ENCODE measurements at regions not wholly inside any gene's neighbourhood (a gene's known extent, or its start where the extent isn't known, plus 50 kb on each side); places are given as distances from the start of the nearest gene placed in this dataset.

- Histone ChIP-seq H3K27me3 (ENCODE audit: control insufficient read depth, insufficient read depth, low read length) (no peaks in the 10 kb centered on the region), H3K4me3 (ENCODE audit: low read depth, low read length) (no peak overlapping the region), H3K27ac (ENCODE audit: low read depth, low read length) (no peak overlapping the region), H3K4me1 (ENCODE audit: control insufficient read depth, insufficient read depth, low read length) (no peaks in the 10 kb centered on the region), H3K9me3 (ENCODE audit: control insufficient read depth, insufficient read depth, low read length) (peaks cover 2% of the 10 kb centered on the region), H3K36me3 (ENCODE audit: control insufficient read depth, insufficient read depth, low read length) (no peaks in the 10 kb centered on the region)
- DNase-seq (ENCODE audit: low read depth in 4 of 6, low spot score in 6 of 6) = no peak
These were observed 1133.8 kb upstream of the PCDH10 start for GRCh38 chr4:132015321-132015720.

- H3K27ac ChIP-seq (ENCODE audit: low read depth, low read length) = no peak overlapping the region
- no peaks in the 10 kb centered on the region for H3K27me3 ChIP-seq (ENCODE audit: control insufficient read depth, insufficient read depth, low read length)
- no peaks in the 10 kb centered on the region for H3K36me3 ChIP-seq (ENCODE audit: control insufficient read depth, insufficient read depth, low read length)
- no peaks in the 10 kb centered on the region for H3K4me1 ChIP-seq (ENCODE audit: control insufficient read depth, insufficient read depth, low read length)
- DNase-seq (ENCODE audit: low read depth in 4 of 6, low spot score in 6 of 6) = no peak
- no CpG with 5 or more reads among the region's 2 CpGs for WGBS (ENCODE audit: insufficient coverage)
- no peaks in the 10 kb centered on the region for H3K9me3 ChIP-seq (ENCODE audit: control insufficient read depth, insufficient read depth, low read length)
- no peak overlapping the region for H3K4me3 ChIP-seq (ENCODE audit: low read depth, low read length)
These were observed 1132.3 kb upstream of the PCDH10 start for GRCh38 chr4:132016703-132017350.

GRCh38 chr4:132026166-132026565, 1122.9 kb upstream of the PCDH10 start:
- H3K9me3 ChIP-seq (ENCODE audit: control insufficient read depth, insufficient read depth, low read length) = no peaks in the 10 kb centered on the region
- H3K36me3 ChIP-seq (ENCODE audit: control insufficient read depth, insufficient read depth, low read length) = no peaks in the 10 kb centered on the region
- no peak overlapping the region for H3K27ac ChIP-seq (ENCODE audit: low read depth, low read length)
- H3K4me1 ChIP-seq (ENCODE audit: control insufficient read depth, insufficient read depth, low read length) = no peaks in the 10 kb centered on the region
- WGBS (ENCODE audit: insufficient coverage) = 30% methylated on average over 2 of the region's 4 CpGs
- DNase-seq (ENCODE audit: low read depth in 4 of 6, low spot score in 6 of 6) = peak; percentile 13 to 93 (median 37)
- H3K27me3 ChIP-seq (ENCODE audit: control insufficient read depth, insufficient read depth, low read length) = no peaks in the 10 kb centered on the region
- H3K4me3 ChIP-seq (ENCODE audit: low read depth, low read length) = no peak overlapping the region

GRCh38 chr4:132026816-132027215, 1122.3 kb upstream of the PCDH10 start:
- DNase-seq (ENCODE audit: low read depth in 4 of 6, low spot score in 6 of 6) = no peak
- H3K4me3 ChIP-seq (ENCODE audit: low read depth, low read length) = no peak overlapping the region
- H3K9me3 ChIP-seq (ENCODE audit: control insufficient read depth, insufficient read depth, low read length) = no peaks in the 10 kb centered on the region
- no peaks in the 10 kb centered on the region for H3K27me3 ChIP-seq (ENCODE audit: control insufficient read depth, insufficient read depth, low read length)
- no peaks in the 10 kb centered on the region for H3K36me3 ChIP-seq (ENCODE audit: control insufficient read depth, insufficient read depth, low read length)
- no peak overlapping the region for H3K27ac ChIP-seq (ENCODE audit: low read depth, low read length)
- H3K4me1 ChIP-seq (ENCODE audit: control insufficient read depth, insufficient read depth, low read length) = no peaks in the 10 kb centered on the region
- no CpG with 5 or more reads among the region's 4 CpGs for WGBS (ENCODE audit: insufficient coverage)

GRCh38 chr4:132056496-132056895, 1092.6 kb upstream of the PCDH10 start:
- Histone ChIP-seq H3K27me3 (ENCODE audit: control insufficient read depth, insufficient read depth, low read length) (no peaks in the 10 kb centered on the region), H3K4me3 (ENCODE audit: low read depth, low read length) (no peak overlapping the region), H3K27ac (ENCODE audit: low read depth, low read length) (no peak overlapping the region), H3K4me1 (ENCODE audit: control insufficient read depth, insufficient read depth, low read length) (no peaks in the 10 kb centered on the region), H3K36me3 (ENCODE audit: control insufficient read depth, insufficient read depth, low read length) (no peaks in the 10 kb centered on the region), H3K9me3 (ENCODE audit: control insufficient read depth, insufficient read depth, low read length) (peaks cover 2% of the 10 kb centered on the region)
- no peak for DNase-seq (ENCODE audit: low read depth in 4 of 6, low spot score in 6 of 6)
- no CpG with 5 or more reads among the region's 1 CpG for WGBS (ENCODE audit: insufficient coverage)

- peaks cover 2% of the 10 kb centered on the region for H3K9me3 ChIP-seq (ENCODE audit: control insufficient read depth, insufficient read depth, low read length)
- no peaks in the 10 kb centered on the region for H3K4me1 ChIP-seq (ENCODE audit: control insufficient read depth, insufficient read depth, low read length)
- no peak overlapping the region for H3K27ac ChIP-seq (ENCODE audit: low read depth, low read length)
- no peak for DNase-seq (ENCODE audit: low read depth in 4 of 6, low spot score in 6 of 6)
- WGBS (ENCODE audit: insufficient coverage) = no CpG with 5 or more reads among the region's 1 CpG
- H3K27me3 ChIP-seq (ENCODE audit: control insufficient read depth, insufficient read depth, low read length) = no peaks in the 10 kb centered on the region
- H3K4me3 ChIP-seq (ENCODE audit: low read depth, low read length) = no peak overlapping the region
- peaks cover 3% of the 10 kb centered on the region for H3K36me3 ChIP-seq (ENCODE audit: control insufficient read depth, insufficient read depth, low read length)
These were observed 1089.9 kb upstream of the PCDH10 start for GRCh38 chr4:132059227-132059626.

GRCh38 chr4:132062611-132063239, 1086.4 kb upstream of the PCDH10 start:
- no peak overlapping the region for H3K4me3 ChIP-seq (ENCODE audit: low read depth, low read length)
- no peaks in the 10 kb centered on the region for H3K27me3 ChIP-seq (ENCODE audit: control insufficient read depth, insufficient read depth, low read length)
- peaks cover 3% of the 10 kb centered on the region for H3K36me3 ChIP-seq (ENCODE audit: control insufficient read depth, insufficient read depth, low read length)
- peaks cover 2% of the 10 kb centered on the region for H3K9me3 ChIP-seq (ENCODE audit: control insufficient read depth, insufficient read depth, low read length)
- no peak overlapping the region for H3K27ac ChIP-seq (ENCODE audit: low read depth, low read length)
- 97% methylated on average over 29 of the region's 31 CpGs for WGBS (ENCODE audit: insufficient coverage)
- H3K4me1 ChIP-seq (ENCODE audit: control insufficient read depth, insufficient read depth, low read length) = no peaks in the 10 kb centered on the region
- DNase-seq (ENCODE audit: low read depth in 4 of 6, low spot score in 6 of 6) = no peak

GRCh38 chr4:132063829-132064228, 1085.3 kb upstream of the PCDH10 start:
- no peak overlapping the region for H3K4me3 ChIP-seq (ENCODE audit: low read depth, low read length)
- H3K4me1 ChIP-seq (ENCODE audit: control insufficient read depth, insufficient read depth, low read length) = no peaks in the 10 kb centered on the region
- no peaks in the 10 kb centered on the region for H3K27me3 ChIP-seq (ENCODE audit: control insufficient read depth, insufficient read depth, low read length)
- DNase-seq (ENCODE audit: low read depth in 4 of 6, low spot score in 6 of 6) = peak in 2 of 6 donors; percentile 2 to 6
- H3K36me3 ChIP-seq (ENCODE audit: control insufficient read depth, insufficient read depth, low read length) = peaks cover 3% of the 10 kb centered on the region
- no peak overlapping the region for H3K27ac ChIP-seq (ENCODE audit: low read depth, low read length)
- 20% methylated on average over 1 of the region's 1 CpG for WGBS (ENCODE audit: insufficient coverage)
- no peaks in the 10 kb centered on the region for H3K9me3 ChIP-seq (ENCODE audit: control insufficient read depth, insufficient read depth, low read length)

- peaks cover 3% of the 10 kb centered on the region for H3K36me3 ChIP-seq (ENCODE audit: control insufficient read depth, insufficient read depth, low read length)
- H3K27me3 ChIP-seq (ENCODE audit: control insufficient read depth, insufficient read depth, low read length) = no peaks in the 10 kb centered on the region
- H3K27ac ChIP-seq (ENCODE audit: low read depth, low read length) = no peak overlapping the region
- H3K4me3 ChIP-seq (ENCODE audit: low read depth, low read length) = no peak overlapping the region
- DNase-seq (ENCODE audit: low read depth in 4 of 6, low spot score in 6 of 6) = no peak
- no CpG with 5 or more reads among the region's 2 CpGs for WGBS (ENCODE audit: insufficient coverage)
- H3K4me1 ChIP-seq (ENCODE audit: control insufficient read depth, insufficient read depth, low read length) = no peaks in the 10 kb centered on the region
- no peaks in the 10 kb centered on the region for H3K9me3 ChIP-seq (ENCODE audit: control insufficient read depth, insufficient read depth, low read length)
These were observed 1083.1 kb upstream of the PCDH10 start for GRCh38 chr4:132065940-132066495.

GRCh38 chr4:132071815-132072214, 1077.3 kb upstream of the PCDH10 start:
- no CpG with 5 or more reads among the region's 1 CpG for WGBS (ENCODE audit: insufficient coverage)
- Histone ChIP-seq H3K4me3 (ENCODE audit: low read depth, low read length) (no peak overlapping the region), H3K36me3 (ENCODE audit: control insufficient read depth, insufficient read depth, low read length) (no peaks in the 10 kb centered on the region), H3K27ac (ENCODE audit: low read depth, low read length) (no peak overlapping the region), H3K9me3 (ENCODE audit: control insufficient read depth, insufficient read depth, low read length) (no peaks in the 10 kb centered on the region), H3K27me3 (ENCODE audit: control insufficient read depth, insufficient read depth, low read length) (no peaks in the 10 kb centered on the region), H3K4me1 (ENCODE audit: control insufficient read depth, insufficient read depth, low read length) (no peaks in the 10 kb centered on the region)
- DNase-seq (ENCODE audit: low read depth in 4 of 6, low spot score in 6 of 6) = no peak
